Sigmoid colon (tissue), 4 donors: ENCODE measurements at regions not wholly inside any gene's neighbourhood (a gene's known extent, or its start where the extent isn't known, plus 50 kb on each side); places are given as distances from the start of the nearest gene placed in this dataset.

Experiments used
- CTCF ChIP-seq, 4 experiments: fragments of 450-650 bp in 3 of 4; fragments of 200-600 bp in 1 of 4; IDR thresholded peaks; one replicate each; pipeline ENCODE4 v1.5.1; 2016 to 2019; ENCODE audit warnings: antibody characterized with exemption in 4 of 4, mild to moderate bottlenecking in 3 of 4, moderate library complexity in 2 of 4
- POLR2A ChIP-seq, 2 donors: fragments of 450-650 bp; IDR thresholded peaks; one replicate each; pipeline ENCODE4 v1.6.1; 2016; ENCODE audit warnings: antibody characterized with exemption in 2 of 2, mild to moderate bottlenecking in 2 of 2, moderate library complexity in 2 of 2
- POLR2AphosphoS5 ChIP-seq, 4 donors: sonication (generic); formaldehyde crosslinking; IDR thresholded peaks; one replicate each; pipeline ENCODE4 v1.6.1; 2017; ENCODE audit warnings: antibody characterized with exemption in 4 of 4

GRCh38 chr5:102018690-102019089, 277.4 kb downstream of the SLCO4C1 start:
- TF ChIP-seq CTCF (IDR thresholded peaks at IDR 0.05) (no peak), POLR2A (IDR thresholded peaks at IDR 0.05) (no peak), POLR2AphosphoS5 (IDR thresholded peaks at IDR 0.05) (no peak)
